HepG2 (cell line): ENCODE measurements at regions not wholly inside any gene's neighbourhood (a gene's known extent, or its start where the extent isn't known, plus 50 kb on each side); places are given as distances from the start of the nearest gene placed in this dataset.

Experiments used
- ATAC-seq: fragments of 200-7000 bp; cut with Tn5 transposase; 3 replicates; pipeline ENCODE4 v1.9.1; 2020; ENCODE audit warnings: mild to moderate bottlenecking, moderate library complexity
- BruUV-seq: library from RNA; stranded (reverse); fragments of 400-500 nt; replicated peaks from 2 replicates; lab custom pipeline; 2021; lab: Mats Ljungman, UMichigan
- CTCF ChIA-PET: fragments of 300-600 bp; formaldehyde crosslinking; extraction: SDS; loops from one replicate; lab custom pipeline; 2021; ENCODE audit warnings: low total read pairs, inconsistent platforms, low intra/inter-chr PET ratio; lab: Yijun Ruan, JAX
- POLR2A ChIA-PET: fragments of 350-600 bp; sonication (Branson Sonifier 250); formaldehyde crosslinking; loops from one replicate; lab custom pipeline; 2020; ENCODE audit warnings: antibody characterized with exemption, inconsistent platforms; lab: Yijun Ruan, JAX
- DNase-seq: peaks from one replicate; pipeline ENCODE4 v3.0.0-alpha.2; 2015; ENCODE audit warnings: low spot score
- FAIRE-seq: peaks from 3 replicates; lab custom pipeline; 2011; peaks lifted over from hg19 to GRCh38; lab: Jason Lieb, UNC
- H2AFZ ChIP-seq: one replicate; pipeline ENCODE4 v1.6.1; 2011; ENCODE audit warnings: low read length, inconsistent platforms
- H3K27ac ChIP-seq: fragments of 300-600 bp; 3 replicates; pipeline ENCODE4 v1.8.0; 2011; ENCODE audit warnings: mixed run types, mild to moderate bottlenecking, mixed read lengths, low read length, inconsistent platforms; ENCODE audit not compliant: insufficient read depth; ENCODE audit errors: extremely low read length
- H3K27me3 ChIP-seq, 2 experiments: fragments of 200-600 bp in 1 of 2; 2 replicates in 1 of 2; 3 replicates in 1 of 2; pipeline versions ENCODE4 v1.6.0 to v1.8.0; 2011; ENCODE audit warnings: low read length in 2 of 2, mild to moderate bottlenecking in 2 of 2, moderate library complexity in 2 of 2, inconsistent platforms in 1 of 2; ENCODE audit not compliant: insufficient read depth in 2 of 2, control insufficient read depth in 1 of 2
- H3K36me3 ChIP-seq, 2 experiments: fragments of 200-600 bp in 1 of 2; replicated peaks in 1 of 2; 2 replicates in 1 of 2; 3 replicates in 1 of 2; pipeline versions ENCODE4 v1.5.1 to v1.8.0; 2011; ENCODE audit warnings: low read length in 2 of 2, inconsistent platforms in 1 of 2; ENCODE audit not compliant: insufficient read depth in 2 of 2, control insufficient read depth in 1 of 2
- H3K4me1 ChIP-seq: 2 replicates; pipeline ENCODE4 v1.5.1; 2012; ENCODE audit warnings: low read length, inconsistent platforms; ENCODE audit not compliant: insufficient read depth
- H3K4me2 ChIP-seq: 2 replicates; pipeline ENCODE4 v1.6.0; 2011; ENCODE audit warnings: low read depth, low read length, inconsistent platforms
- H3K4me3 ChIP-seq, 3 experiments: fragments of 200-600 bp in 1 of 3; sonication (generic), shearing (Covaris generic) in 1 of 3; replicated peaks in 1 of 3; 2 replicates each; pipeline ENCODE4 v1.5.1; 2011 to 2016; ENCODE audit warnings: low read length in 3 of 3, inconsistent platforms in 2 of 3, low read depth in 2 of 3, mild to moderate bottlenecking in 2 of 3, control low read depth in 1 of 3, mixed read lengths in 1 of 3; ENCODE audit not compliant: insufficient read depth in 1 of 3
- H3K79me2 ChIP-seq: one replicate; pipeline ENCODE4 v1.6.1; 2011; ENCODE audit warnings: low read length, inconsistent platforms; ENCODE audit not compliant: insufficient read depth
- H3K9ac ChIP-seq: 2 replicates; pipeline ENCODE4 v1.6.0; 2011; ENCODE audit warnings: mild to moderate bottlenecking, low read depth, low read length, inconsistent platforms; ENCODE audit not compliant: insufficient read depth
- H3K9me3 ChIP-seq: 2 replicates; pipeline ENCODE4 v1.5.1; 2012; ENCODE audit warnings: mild to moderate bottlenecking, low read length
- H4K20me1 ChIP-seq: 2 replicates; pipeline ENCODE4 v1.6.0; 2011; ENCODE audit warnings: inconsistent platforms, mild to moderate bottlenecking, low read length, moderate library complexity; ENCODE audit not compliant: insufficient read depth
- CBFB ChIP-seq: sonication (generic); formaldehyde crosslinking; IDR thresholded peaks from 2 replicates; pipeline ENCODE4 v1.4.0; 2020; ENCODE audit warnings: missing genetic modification reagents
- HMG20B ChIP-seq: conservative IDR thresholded peaks from 2 replicates; pipeline ENCODE4 v1.6.1; 2016; ENCODE audit warnings: missing genetic modification reagents, missing compliant biosample characterization
- ISL2 ChIP-seq: sonication (generic); formaldehyde crosslinking; IDR thresholded peaks from 2 replicates; pipeline ENCODE4 v1.5.0; 2020; ENCODE audit warnings: missing genetic modification reagents
- MXD4 ChIP-seq: IDR thresholded peaks from 2 replicates; pipeline ENCODE4 v1.6.1; 2016; ENCODE audit warnings: mild to moderate bottlenecking, missing biosample characterization, missing genetic modification reagents
- ZFYVE20 ChIP-seq: sonication (generic); formaldehyde crosslinking; IDR thresholded peaks from 2 replicates; pipeline ENCODE4 v1.8.0; 2023; ENCODE audit warnings: low read depth, mild to moderate bottlenecking, moderate library complexity, missing genetic modification reagents, borderline replicate concordance
- ZNF138 ChIP-seq: sonication (generic); formaldehyde crosslinking; IDR thresholded peaks from 2 replicates; pipeline ENCODE4 v1.5.0; 2020; ENCODE audit warnings: mild to moderate bottlenecking, low read depth, missing genetic modification reagents
- ZNF337 ChIP-seq: sonication (generic); formaldehyde crosslinking; IDR thresholded peaks from 2 replicates; pipeline ENCODE4 v1.5.1; 2020; ENCODE audit warnings: missing genetic modification reagents, low read depth, mild to moderate bottlenecking, borderline replicate concordance
- ZNF569 ChIP-seq: sonication (generic); formaldehyde crosslinking; IDR thresholded peaks from 2 replicates; pipeline ENCODE4 v1.5.0; 2020; ENCODE audit warnings: mild to moderate bottlenecking, missing genetic modification reagents, moderate library complexity, borderline replicate concordance
- ZNF607 ChIP-seq: sonication (generic); formaldehyde crosslinking; IDR thresholded peaks from 2 replicates; pipeline ENCODE4 v1.5.1; 2020; ENCODE audit warnings: missing genetic modification reagents, mild to moderate bottlenecking, borderline replicate concordance
- ZNF674 ChIP-seq: sonication (generic); formaldehyde crosslinking; IDR thresholded peaks from 2 replicates; pipeline ENCODE4 v1.5.0; 2020; ENCODE audit warnings: low read depth, mild to moderate bottlenecking, missing genetic modification reagents
- WGBS: methylation state at CpG from one replicate; pipeline ENCODE4 v1.1.6; 2017; ENCODE audit warnings: low lambda C conversion rate; 5-methylcytosine and 5-hydroxymethylcytosine counted together
- in situ Hi-C: cut with HindIII; loops from 2 replicates; pipeline ENCODE4 v1.10.0; 2017; ENCODE audit warnings: low pct_unique_long_range_greater_than_20kb; ENCODE audit not compliant: extremely low pct_ligation_motif_present
- intact Hi-C: fragments of 100-400 bp; cut with micrococcal nuclease; formaldehyde crosslinking; loops from one replicate; pipeline ENCODE4 v1.10.0; 2022; ENCODE audit not compliant: unreplicated experiment
- TF ChIP-seq, protein P1 (sequence below), 2 experiments: sonication (generic) in 1 of 2; formaldehyde crosslinking in 1 of 2; IDR thresholded peaks; 2 replicates each; pipeline versions ENCODE4 v1.6.1 to v1.9.0; 2014 to 2022; ENCODE audit warnings: antibody characterized with exemption in 1 of 2, borderline replicate concordance in 1 of 2, inconsistent platforms in 1 of 2, low read depth in 1 of 2, missing genetic modification reagents in 1 of 2
- TF ChIP-seq, protein P2 (sequence below): sonication (generic); formaldehyde crosslinking; IDR thresholded peaks from 2 replicates; pipeline ENCODE4 v1.8.0; 2022; ENCODE audit warnings: mild to moderate bottlenecking, missing genetic modification reagents, moderate library complexity

DNA sequence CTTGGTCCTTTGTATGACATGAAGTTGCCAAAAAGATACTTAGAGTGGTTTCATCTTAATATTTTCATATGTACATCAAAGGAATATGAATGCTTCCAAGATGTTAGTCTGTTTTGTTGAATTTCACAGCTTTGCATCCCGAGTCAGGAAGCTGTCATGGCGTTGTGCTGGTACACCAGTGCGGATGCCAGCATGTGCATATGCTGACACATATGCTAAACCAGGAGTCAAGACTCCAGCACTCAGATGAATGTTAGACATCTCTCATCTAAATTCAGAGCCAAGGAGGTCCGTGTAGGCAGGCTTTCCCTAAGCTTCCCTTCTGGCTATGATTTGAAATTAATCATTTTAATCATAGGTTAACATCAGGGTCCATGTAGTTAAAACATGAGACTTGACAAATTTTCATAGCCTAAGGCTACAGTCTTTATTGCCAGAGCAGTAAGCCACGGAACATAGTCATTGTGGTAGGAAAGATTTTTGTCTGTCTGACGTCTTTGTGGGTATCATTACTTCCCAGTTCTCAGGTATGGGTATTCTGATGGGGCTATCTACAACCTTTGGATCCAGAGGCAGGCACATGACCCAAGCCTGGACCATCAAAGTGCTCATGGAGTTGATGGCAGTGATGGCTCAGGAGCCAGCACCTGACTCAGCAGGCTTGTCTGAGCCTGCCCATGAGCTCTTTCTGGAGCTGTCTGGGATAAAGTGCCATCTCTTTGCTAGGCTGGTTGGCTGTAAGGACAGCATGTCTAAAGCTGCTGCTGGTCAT, 246.1 kb downstream of the KCNRG start:
- Histone ChIP-seq H4K20me1 (peaks cover 3% of the 10 kb centered on the region; the same call in 1 of the 2 replicates), H3K4me3 (no peak overlapping the region), H3K36me3 (no peaks in the 10 kb centered on the region), H3K27me3 (no peaks in the 10 kb centered on the region), H3K9me3 (no peaks in the 10 kb centered on the region), H3K9ac (no peak overlapping the region), H3K27ac (no peak overlapping the region), H3K4me2 (no peak overlapping the region), H2AFZ (no peak overlapping the region), H3K79me2 (peaks cover 20% of the 10 kb centered on the region), H3K4me1 (no peaks in the 10 kb centered on the region)
- ChIA-PET POLR2A (no interaction called here), CTCF (no interaction called here)
- in situ Hi-C loops = no loop called here
- DNase-seq (no peak), FAIRE-seq (no peak), ATAC-seq (no peak)
- WGBS = 89% methylated on average over 6 of the region's 6 CpGs
- TF ChIP-seq ZNF337 (no peak), HMG20B (CRISPR knock-in tag) (no peak), ZNF674 (no peak), ZNF138 (CRISPR knock-in tag) (no peak)
- intact Hi-C loops = no loop called here
- no TSS peak for BruUV-seq

DNA sequence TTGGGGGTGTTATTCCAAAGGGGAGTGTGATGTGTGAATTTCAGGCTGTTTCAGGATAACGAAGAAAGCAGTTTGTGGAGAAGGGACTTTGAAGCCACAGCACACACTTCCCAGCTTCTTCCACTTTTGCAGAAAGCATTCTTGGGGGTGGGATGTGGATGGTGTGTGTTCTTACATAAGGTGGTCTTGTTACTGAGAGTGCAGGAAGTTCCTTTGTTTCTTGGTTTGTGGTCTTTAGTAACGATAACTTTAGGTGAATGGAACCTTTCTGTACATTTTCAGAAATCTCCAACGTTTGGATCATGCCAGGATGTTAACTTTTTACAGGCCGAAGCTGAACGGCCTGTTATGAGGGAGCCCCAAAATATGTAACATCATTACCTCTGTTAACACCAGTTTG, 251.8 kb downstream of the KCNRG start:
- H3K27ac ChIP-seq = no peak overlapping the region
- intact Hi-C loops = no loop called here
- ChIA-PET CTCF (no interaction called here), POLR2A (no interaction called here)
- H3K79me2 ChIP-seq = peaks cover 7% of the 10 kb centered on the region
- H2AFZ ChIP-seq = no peak overlapping the region
- ATAC-seq = no peak
- in situ Hi-C loops = no loop called here
- no peaks in the 10 kb centered on the region for H3K27me3 ChIP-seq
- no peaks in the 10 kb centered on the region for H3K9me3 ChIP-seq
- peaks cover 3% of the 10 kb centered on the region; the same call in 1 of the 2 replicates for H4K20me1 ChIP-seq
- no peak overlapping the region for H3K4me3 ChIP-seq
- no peak for DNase-seq
- no peak for FAIRE-seq
- 90% methylated on average over 5 of the region's 5 CpGs for WGBS
- no peak overlapping the region for H3K4me2 ChIP-seq
- peaks cover 14% of the 10 kb centered on the region for H3K4me1 ChIP-seq
- BruUV-seq = no TSS peak
- no peak overlapping the region for H3K9ac ChIP-seq
- H3K36me3 ChIP-seq = no peaks in the 10 kb centered on the region; a peak in 1 of 5 replicates
- TF ChIP-seq CBFB (CRISPR knock-in tag) = no peak
- no peak for TF ChIP-seq MXD4 (CRISPR knock-in tag)
- TF ChIP-seq, protein P1, sequence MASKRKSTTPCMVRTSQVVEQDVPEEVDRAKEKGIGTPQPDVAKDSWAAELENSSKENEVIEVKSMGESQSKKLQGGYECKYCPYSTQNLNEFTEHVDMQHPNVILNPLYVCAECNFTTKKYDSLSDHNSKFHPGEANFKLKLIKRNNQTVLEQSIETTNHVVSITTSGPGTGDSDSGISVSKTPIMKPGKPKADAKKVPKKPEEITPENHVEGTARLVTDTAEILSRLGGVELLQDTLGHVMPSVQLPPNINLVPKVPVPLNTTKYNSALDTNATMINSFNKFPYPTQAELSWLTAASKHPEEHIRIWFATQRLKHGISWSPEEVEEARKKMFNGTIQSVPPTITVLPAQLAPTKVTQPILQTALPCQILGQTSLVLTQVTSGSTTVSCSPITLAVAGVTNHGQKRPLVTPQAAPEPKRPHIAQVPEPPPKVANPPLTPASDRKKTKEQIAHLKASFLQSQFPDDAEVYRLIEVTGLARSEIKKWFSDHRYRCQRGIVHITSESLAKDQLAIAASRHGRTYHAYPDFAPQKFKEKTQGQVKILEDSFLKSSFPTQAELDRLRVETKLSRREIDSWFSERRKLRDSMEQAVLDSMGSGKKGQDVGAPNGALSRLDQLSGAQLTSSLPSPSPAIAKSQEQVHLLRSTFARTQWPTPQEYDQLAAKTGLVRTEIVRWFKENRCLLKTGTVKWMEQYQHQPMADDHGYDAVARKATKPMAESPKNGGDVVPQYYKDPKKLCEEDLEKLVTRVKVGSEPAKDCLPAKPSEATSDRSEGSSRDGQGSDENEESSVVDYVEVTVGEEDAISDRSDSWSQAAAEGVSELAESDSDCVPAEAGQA (IDR thresholded peaks at IDR 0.05; ENCODE audit: low read depth) = no peak
- TF ChIP-seq, protein P1 (CRISPR knock-in tag; IDR thresholded peaks at IDR 0.05; ENCODE audit: borderline replicate concordance) = no peak
- TF ChIP-seq ZFYVE20 (CRISPR knock-in tag) = no peak
- no peak for TF ChIP-seq ISL2 (CRISPR knock-in tag)
- TF ChIP-seq ZNF607 (CRISPR knock-in tag) = no peak
- TF ChIP-seq, protein P2, sequence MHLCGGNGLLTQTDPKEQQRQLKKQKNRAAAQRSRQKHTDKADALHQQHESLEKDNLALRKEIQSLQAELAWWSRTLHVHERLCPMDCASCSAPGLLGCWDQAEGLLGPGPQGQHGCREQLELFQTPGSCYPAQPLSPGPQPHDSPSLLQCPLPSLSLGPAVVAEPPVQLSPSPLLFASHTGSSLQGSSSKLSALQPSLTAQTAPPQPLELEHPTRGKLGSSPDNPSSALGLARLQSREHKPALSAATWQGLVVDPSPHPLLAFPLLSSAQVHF (CRISPR knock-in tag) = no peak
- no peak for TF ChIP-seq ZNF569 (CRISPR knock-in tag)
